ENCODE measurements at regions not wholly inside any gene's neighbourhood (a gene's known extent, or its start where the extent isn't known, plus 50 kb on each side); places are given as distances from the start of the nearest gene placed in this dataset.

GRCh38 chr1:222129041-222129440, 387.2 kb upstream of the DUSP10 start:
- ATAC-seq (ENCODE audit: low read depth) (no peak), DNase-seq (no peak)
- CTCF ChIA-PET = no interaction called here
- Mint-ChIP-seq H3K4me1 (no peaks in the 10 kb centered on the region), H3K4me3 (no peak overlapping the region), H3K27me3 (peaks cover 2% of the 10 kb centered on the region), H3K9me3 (no peaks in the 10 kb centered on the region), H3K27ac (no peak overlapping the region), H3K36me3 (ENCODE audit: low read depth) (no peaks in the 10 kb centered on the region)
- no peak for TF ChIP-seq CTCF (IDR thresholded peaks at IDR 0.05)
- POLR2A ChIA-PET = no interaction called here
- intact Hi-C loops (cut with micrococcal nuclease) = no loop called here

- peaks cover 2% of the 10 kb centered on the region for H3K27me3 Mint-ChIP-seq
- POLR2A ChIA-PET = no interaction called here
- no peak for DNase-seq
- CTCF ChIA-PET = no interaction called here
- no peak for TF ChIP-seq CTCF (IDR thresholded peaks at IDR 0.05)
- H3K36me3 Mint-ChIP-seq (ENCODE audit: low read depth) = no peaks in the 10 kb centered on the region
- intact Hi-C loops (cut with micrococcal nuclease) = no loop called here
- H3K9me3 Mint-ChIP-seq = no peaks in the 10 kb centered on the region
- H3K4me3 Mint-ChIP-seq = no peak overlapping the region
- H3K4me1 Mint-ChIP-seq = no peaks in the 10 kb centered on the region
- H3K27ac Mint-ChIP-seq = no peak overlapping the region
- ATAC-seq (ENCODE audit: low read depth) = no peak
These were observed 385.8 kb upstream of the DUSP10 start for GRCh38 chr1:222127526-222128152.

GRCh38 chr1:222127096-222127495, 385.2 kb upstream of the DUSP10 start:
- ATAC-seq (ENCODE audit: low read depth) = no peak
- intact Hi-C loops (cut with micrococcal nuclease) = no loop called here
- Mint-ChIP-seq H3K9me3 (no peaks in the 10 kb centered on the region), H3K4me3 (no peak overlapping the region), H3K4me1 (no peaks in the 10 kb centered on the region), H3K27me3 (peaks cover 2% of the 10 kb centered on the region), H3K36me3 (ENCODE audit: low read depth) (no peaks in the 10 kb centered on the region), H3K27ac (no peak overlapping the region)
- POLR2A ChIA-PET = no interaction called here
- no peak for DNase-seq
- no peak for TF ChIP-seq CTCF (IDR thresholded peaks at IDR 0.05)
- CTCF ChIA-PET = no interaction called here

- DNase-seq = no peak
- H3K36me3 Mint-ChIP-seq (ENCODE audit: low read depth) = no peaks in the 10 kb centered on the region
- H3K9me3 Mint-ChIP-seq = no peaks in the 10 kb centered on the region
- intact Hi-C loops (cut with micrococcal nuclease) = no loop called here
- no peaks in the 10 kb centered on the region for H3K4me1 Mint-ChIP-seq
- no peak overlapping the region for H3K4me3 Mint-ChIP-seq
- ChIA-PET POLR2A (no interaction called here), CTCF (no interaction called here)
- H3K27ac Mint-ChIP-seq = no peak overlapping the region
- no peak for ATAC-seq (ENCODE audit: low read depth)
- no peak for TF ChIP-seq CTCF (IDR thresholded peaks at IDR 0.05)
- H3K27me3 Mint-ChIP-seq = peaks cover under 1% of the 10 kb centered on the region
These were observed 384.2 kb upstream of the DUSP10 start for GRCh38 chr1:222126052-222126451.

GRCh38 chr1:222124602-222125001, 382.7 kb upstream of the DUSP10 start:
- no peak overlapping the region for H3K4me3 Mint-ChIP-seq
- intact Hi-C loops (cut with micrococcal nuclease) = no loop called here
- CTCF ChIA-PET = no interaction called here
- TF ChIP-seq CTCF (IDR thresholded peaks at IDR 0.05) = no peak
- no peaks in the 10 kb centered on the region for H3K9me3 Mint-ChIP-seq
- ATAC-seq (ENCODE audit: low read depth) (no peak), DNase-seq (no peak)
- POLR2A ChIA-PET = no interaction called here
- H3K27me3 Mint-ChIP-seq = no peaks in the 10 kb centered on the region
- no peaks in the 10 kb centered on the region for H3K4me1 Mint-ChIP-seq
- H3K36me3 Mint-ChIP-seq (ENCODE audit: low read depth) = no peaks in the 10 kb centered on the region
- H3K27ac Mint-ChIP-seq = no peak overlapping the region
